ENCODE measurements at regions not wholly inside any gene's neighbourhood (a gene's known extent, or its start where the extent isn't known, plus 50 kb on each side); places are given as distances from the start of the nearest gene placed in this dataset.
"Not testable (repeated sequence)": the region's sequence is repeated elsewhere in the genome, so short reads cannot be mapped to it uniquely, and the experiment has no call there.

DNA sequence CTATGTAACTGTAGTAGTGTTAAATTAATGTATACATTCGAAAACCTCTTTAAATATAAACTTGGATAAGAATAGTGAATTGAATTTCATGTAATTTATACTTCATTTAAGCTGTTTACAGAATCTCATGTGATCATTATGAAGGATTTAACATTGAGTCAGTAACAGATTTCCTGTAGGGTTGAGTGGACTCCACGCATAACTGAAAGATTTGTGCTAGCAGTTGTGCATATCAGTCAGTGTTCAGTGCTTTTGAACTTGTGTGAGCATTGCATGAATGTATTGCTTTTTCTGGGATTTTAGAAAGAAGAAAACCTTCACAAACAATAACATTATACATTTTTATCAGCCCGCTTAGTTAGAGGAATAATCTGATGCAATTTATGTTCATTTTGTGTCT lies 1435.3 kb downstream of the LRFN5 start:
- no peak for DNase-seq (ENCODE audit: low spot score)

DNA sequence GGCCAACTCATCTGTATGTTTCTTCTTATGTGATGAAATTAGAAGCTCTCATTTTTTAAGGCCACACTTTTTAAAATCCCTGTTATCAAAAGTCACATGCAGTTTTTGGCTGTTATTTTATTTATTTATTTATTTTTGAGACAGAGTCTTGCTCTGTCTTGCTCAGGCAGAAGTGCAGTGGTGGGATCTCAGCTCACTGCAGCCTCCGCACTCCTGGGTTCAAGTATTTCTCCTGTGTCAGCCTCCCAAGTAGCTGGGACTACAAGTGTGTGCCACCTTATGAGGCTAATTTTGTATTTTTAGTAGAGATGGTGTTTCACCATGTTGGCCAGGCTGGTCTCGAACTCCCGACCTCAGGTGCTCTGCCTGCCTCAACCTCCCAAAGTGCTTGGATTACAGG lies 1434.5 kb downstream of the LRFN5 start:
- DNase-seq (ENCODE audit: low spot score), result no peak

DNA sequence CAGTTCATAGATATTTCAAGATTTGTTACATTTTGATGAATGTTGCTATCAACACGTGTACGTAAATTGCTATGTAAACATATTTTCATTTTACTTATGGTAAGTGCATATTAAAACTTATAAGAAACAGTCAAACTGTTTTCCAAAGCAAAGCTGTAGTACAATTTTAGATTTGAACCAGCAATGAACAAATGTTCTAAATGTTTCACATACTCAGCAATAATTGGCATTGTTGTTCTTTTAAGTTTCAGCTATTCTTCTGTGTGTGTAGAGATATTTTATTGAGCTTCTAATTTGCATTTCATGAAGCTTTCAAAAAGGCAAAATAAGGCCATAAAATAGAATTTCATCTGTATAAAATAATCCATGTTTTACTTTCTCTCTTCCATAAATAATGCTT lies 1433.2 kb downstream of the LRFN5 start:
- no peak for DNase-seq (ENCODE audit: low spot score)

DNA sequence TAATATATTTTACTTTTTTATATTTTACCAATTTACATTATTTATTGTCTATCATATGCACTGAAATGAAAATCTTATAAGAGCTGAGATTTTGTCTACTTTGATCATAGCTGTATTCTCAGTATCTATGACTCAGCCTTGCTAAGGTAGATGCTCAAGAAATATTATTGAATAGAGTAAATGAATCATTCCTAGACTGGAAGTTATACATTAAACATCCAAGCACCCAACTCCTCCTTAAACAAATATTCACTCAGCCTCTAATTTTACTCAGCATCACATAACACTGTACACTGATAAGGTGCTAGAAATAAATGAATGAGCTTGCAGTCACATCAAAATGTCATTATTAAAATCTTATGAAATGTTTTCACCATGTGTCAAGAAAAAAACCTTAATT lies 1424.9 kb downstream of the LRFN5 start:
- no peak for DNase-seq (ENCODE audit: low spot score)

DNA sequence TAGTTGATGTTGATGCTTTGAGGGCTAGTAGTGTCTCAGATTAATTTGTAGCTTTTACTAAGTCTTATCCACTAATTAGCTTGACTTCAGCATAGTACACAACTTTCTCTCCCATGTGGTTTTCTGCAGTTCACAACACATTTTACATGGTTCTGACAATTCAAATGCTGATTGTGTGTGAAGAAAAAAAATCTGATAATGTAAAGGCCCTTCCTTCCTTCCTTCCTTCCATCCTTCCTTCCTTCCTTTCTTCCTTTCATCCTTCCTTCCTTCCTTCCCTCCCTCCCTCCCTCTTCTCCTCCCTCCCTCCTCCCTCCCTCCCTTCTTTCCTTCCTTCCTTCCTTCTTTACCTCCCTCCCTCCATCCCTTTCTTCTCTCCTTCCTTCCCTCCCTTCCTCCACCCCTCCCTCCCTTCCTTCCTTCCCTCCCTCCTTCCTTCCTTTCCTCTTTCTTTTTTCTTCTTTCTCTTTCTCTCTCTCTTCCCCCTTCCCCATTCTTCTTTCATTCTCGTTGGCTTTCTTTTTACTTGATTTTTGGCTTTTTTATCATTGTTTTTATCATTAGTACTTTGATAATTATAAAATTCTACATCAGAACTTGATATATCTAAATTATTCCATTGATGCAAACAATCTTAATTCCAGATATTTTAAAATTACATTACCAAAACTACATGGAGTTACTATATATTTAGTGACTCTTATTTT lies 1415.6 kb downstream of the LRFN5 start:
- no peak for DNase-seq (ENCODE audit: low spot score)

DNA sequence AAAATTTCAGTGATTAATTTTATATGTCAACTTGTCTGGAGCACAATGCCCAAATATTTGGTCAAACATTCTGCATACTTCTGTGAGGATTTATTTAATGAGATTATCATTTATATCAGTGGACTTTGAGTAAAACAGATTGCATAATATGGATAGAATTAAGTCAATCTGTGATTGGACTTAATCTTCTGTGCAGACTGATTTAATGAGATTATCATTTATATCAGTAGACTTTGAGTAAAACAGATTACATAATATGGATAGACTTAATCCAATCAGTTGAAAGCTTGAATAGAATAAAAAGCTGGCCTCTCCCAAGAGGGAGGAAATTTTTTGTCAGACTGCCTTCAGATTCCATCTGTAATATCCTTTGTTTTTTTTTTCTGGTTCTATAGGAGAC lies 1413.2 kb downstream of the LRFN5 start:
- DNase-seq (ENCODE audit: low spot score), result no peak

DNA sequence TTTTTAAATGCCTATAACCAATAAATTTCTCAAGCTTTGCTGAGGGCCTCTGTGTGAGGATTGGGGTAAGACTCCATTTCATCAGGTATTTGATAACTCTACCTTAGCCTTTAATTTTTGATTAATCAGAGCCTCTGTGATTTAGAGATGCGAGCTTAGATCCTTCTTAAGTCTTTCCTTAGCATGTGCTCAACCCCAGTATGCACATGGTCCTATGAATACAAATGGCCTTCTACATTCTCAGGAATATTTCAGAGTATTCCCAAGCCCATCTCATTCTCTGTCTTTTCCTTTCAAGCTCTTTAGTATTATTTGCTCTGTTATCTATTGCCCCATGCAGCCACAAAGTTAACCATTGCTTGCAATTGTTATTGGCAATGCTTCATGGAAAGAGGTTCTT lies 1407.7 kb downstream of the LRFN5 start:
- DNase-seq (ENCODE audit: low spot score), result no peak

DNA sequence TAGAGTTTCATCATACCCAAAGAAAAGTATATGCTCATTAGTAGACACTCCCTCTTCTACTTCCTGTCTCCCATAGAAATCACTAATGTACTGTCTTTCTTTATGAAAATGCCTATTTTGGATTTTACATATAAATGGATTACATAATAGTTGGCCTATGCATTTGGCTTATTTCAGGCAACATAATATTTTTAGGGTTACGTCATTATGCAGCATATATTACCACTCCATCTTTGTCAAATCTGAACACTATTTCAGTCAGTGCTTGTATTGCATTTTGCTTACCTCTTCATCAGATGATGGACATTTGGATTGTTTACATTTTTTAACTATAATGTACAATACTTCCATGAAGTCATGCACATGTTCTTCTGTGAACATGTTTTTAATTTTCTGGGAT lies 1406.1 kb downstream of the LRFN5 start:
- no peak for DNase-seq (ENCODE audit: low spot score)

DNA sequence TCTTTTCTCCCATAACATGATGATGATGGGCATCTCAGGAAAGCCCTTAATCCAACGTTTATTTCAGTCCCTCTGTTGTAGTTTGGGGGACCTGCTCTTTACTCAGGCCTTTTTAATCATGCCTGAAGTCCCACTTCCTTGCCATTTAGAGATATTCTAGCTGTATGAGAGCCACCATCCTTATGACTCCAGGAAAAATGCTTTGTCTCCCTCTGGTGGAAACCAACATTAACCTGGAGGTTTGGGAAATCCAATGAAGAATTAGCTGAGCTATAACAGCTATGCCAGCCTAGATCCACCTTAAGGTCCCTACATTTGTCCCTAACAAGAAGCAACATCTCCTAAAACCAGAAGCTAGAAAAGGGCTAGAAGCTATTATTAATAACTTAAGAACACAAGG lies 1399.1 kb downstream of the LRFN5 start:
- DNase-seq (ENCODE audit: low spot score), result no peak

DNA sequence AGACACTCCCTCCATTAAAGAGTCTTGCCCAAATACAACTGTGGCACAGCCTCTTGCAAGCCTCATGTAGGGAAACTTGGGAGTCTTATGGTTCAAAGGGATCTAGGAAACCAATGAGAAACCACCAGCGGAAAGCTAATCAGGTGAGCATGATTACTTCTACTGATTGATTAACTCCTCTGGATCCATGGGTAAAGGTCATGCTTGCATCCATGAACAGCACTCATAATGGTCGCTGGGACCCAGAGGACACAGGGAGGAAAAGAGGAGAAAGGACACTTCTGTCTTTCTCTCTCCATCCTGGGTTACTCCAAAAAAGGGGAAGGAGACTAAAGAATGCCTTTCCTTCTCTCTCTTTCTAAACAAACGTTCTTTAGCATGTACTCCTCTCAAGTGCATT lies 1397.2 kb downstream of the LRFN5 start:
- DNase-seq (ENCODE audit: low spot score), result no peak

DNA sequence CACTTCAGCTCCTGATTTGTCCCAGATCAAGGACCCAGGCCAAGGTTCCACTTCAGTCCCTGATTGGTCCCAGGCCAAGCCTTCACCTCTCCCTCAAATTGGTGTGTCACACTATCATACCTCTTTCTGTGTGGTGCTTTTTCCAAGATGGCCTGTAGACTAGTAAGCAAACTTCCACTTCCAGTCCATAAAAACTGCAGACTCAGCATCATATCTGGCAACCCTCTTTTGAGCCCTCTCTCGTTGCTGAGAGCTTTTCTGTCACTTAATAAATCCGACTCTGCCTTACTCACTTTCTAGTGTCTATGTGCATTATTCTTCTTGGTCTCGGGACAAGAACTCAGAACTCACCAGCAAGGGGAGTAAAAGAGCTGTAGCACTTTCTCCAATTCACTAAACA lies 1395.1 kb downstream of the LRFN5 start:
- no peak for DNase-seq (ENCODE audit: low spot score)

DNA sequence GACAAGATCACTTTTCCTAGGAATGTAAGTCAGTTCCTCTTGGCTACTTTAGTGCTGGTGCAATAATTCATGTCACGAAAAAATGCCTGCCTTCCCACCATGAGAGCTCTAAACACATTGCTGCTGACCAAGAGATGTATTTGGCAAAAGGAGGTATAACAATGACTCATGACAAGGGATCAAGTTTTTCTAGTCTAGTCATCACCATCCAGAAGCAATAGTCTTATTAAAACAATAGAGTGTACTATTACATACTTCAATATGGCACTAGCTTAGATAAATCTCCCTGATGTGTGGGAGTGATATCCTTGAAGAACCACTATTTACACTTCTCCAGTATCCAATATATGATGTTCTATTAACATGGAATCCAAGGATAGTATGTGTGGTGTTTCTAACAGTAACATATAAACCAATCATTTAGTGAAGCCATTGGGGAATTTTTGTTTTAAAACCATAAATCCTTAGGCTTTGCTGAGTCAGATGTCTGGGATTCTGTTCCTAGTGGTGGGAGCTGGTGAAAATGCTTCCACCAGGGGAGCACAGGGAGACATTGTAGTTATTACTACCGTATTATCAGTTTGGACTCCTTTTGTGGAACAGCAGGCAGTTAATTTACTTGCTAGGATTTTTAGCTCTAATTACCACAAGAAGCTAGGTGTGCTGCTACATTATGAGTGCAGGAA lies 1387.5 kb downstream of the LRFN5 start:
- DNase-seq (ENCODE audit: low spot score), result no peak

DNA sequence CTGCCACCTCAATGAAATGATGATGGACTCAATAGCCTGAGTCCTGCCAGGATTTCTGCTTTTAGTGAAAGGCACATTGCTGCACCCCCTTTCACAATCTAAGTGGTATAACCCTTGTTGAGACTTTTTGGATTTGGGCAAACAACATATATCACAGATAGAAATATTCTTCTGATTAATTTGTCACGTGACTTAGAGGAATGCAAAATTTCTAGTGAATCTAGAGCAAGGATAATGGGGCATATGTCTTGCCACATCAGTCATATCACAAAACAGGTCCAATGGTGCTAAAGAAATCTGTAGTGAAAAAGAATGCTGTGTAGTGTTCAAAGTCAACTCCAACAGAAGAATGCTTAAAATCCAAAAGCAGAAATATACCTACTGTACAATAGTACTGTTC lies 1386.3 kb downstream of the LRFN5 start:
- DNase-seq (ENCODE audit: low spot score), result no peak

DNA sequence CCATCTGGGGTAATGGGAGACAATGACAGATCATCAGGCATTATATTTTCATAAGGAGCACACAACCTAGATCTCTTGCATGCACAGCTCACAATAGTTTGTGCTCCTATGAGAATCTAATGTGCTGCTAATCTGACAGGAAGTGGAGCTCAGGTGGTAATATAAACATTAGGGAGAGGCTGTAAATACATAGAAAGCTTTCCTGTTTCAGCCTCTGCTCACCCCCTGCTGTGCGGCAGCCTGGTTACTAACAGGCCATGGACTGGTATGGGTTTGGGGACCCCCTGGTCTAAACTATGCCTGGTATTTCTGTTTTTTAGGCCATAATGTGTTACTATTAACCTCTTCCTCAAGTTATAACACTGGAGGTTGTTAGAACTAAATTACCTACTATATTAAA lies 1373.7 kb downstream of the LRFN5 start:
- DNase-seq (ENCODE audit: low spot score), result no peak

DNA sequence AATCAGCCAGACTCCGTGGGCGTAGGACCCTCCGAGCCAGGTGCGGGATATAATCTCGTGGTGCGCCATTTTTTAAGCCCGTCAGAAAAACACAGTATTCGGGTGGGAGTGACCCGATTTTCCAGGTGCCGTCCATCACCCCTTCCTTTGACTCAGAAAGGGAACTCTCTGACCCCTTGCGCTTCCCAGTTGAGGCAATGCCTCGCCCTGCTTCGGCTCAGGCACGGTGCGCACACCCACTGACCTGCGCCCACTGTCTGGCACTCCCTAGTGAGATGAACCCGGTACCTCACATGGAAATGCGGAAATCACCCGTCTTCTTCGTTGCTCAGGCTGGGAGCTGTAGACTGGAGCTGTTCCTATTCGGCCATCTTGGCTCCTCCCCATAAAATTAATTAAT lies 1366.5 kb downstream of the LRFN5 start:
- not testable (repeated sequence) for DNase-seq (ENCODE audit: low spot score)

DNA sequence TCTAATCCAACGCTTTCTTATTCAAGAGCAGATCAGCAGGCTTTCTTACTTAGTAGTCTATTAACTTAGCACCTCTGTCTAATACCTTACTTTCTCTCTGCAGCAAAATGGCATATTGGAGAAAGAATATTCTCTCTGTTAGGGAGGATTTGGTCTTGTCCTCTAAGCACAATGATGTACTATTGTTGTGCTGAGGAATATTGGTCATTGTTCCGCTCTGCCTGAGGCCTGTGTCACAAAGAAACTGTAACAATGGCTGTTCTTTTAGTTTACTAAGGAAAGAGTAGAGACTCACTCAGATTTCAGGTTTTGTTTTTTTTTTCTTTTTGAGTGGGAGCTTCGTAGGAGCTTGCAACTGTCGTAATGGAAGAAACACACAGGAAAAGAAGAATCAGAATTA lies 1358.8 kb downstream of the LRFN5 start:
- DNase-seq (ENCODE audit: low spot score), result no peak

DNA sequence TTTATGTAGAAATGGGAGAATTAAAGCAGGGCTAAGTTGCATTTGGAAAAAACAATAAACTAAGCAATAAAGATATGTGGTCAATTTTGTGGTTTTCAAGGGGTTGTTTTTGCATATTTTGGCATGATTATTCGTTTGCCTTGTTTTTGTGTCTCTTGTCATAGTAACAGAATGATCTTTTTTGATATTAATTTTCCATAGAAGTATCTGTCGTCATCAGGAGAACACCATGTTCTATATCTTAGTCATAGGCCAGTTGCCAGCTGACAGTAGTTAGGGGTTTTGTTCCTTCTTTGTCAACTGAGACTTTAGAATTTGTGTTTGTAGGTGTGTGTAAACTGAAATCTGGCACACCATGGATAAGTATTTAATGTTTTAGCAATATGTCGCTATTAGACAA lies 1354.8 kb downstream of the LRFN5 start:
- no peak for DNase-seq (ENCODE audit: low spot score)

DNA sequence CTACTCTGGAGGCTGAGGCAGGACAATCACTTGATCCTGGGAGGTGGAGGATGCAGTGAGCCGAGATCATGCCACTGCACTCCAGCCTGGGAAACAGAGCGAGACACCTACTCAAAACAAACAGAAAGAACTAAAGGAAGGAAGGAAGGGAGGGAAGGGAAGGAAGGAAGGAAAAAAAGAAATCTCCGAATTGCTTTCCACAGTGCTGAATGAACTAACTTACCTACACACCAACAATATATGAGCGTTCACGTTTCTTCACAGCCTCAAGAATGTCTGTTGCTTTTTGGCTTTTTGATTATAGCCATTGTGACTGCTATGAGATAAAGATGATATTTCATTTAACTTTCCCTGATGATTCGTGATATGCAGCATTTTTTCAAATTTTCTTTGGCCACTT lies 1343.7 kb downstream of the LRFN5 start:
- DNase-seq (ENCODE audit: low spot score), result no peak

DNA sequence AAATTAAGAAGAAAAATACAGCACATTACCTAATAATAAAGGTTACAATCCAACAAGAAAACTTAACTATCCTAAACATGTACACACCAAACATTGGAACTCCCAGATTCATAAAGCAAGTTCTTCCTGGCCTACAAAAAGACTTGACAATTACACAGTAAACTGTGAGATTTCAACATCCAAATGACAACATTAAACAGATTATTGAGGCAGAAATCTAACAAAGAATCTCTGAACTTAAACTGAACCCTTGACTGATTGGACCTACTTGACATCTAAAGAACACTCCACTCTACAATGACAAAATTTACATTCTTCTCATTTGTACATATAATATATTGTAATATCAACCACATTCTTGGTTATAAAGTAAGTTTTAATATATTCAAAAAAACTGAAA lies 1341.3 kb downstream of the LRFN5 start:
- no peak for DNase-seq (ENCODE audit: low spot score)

DNA sequence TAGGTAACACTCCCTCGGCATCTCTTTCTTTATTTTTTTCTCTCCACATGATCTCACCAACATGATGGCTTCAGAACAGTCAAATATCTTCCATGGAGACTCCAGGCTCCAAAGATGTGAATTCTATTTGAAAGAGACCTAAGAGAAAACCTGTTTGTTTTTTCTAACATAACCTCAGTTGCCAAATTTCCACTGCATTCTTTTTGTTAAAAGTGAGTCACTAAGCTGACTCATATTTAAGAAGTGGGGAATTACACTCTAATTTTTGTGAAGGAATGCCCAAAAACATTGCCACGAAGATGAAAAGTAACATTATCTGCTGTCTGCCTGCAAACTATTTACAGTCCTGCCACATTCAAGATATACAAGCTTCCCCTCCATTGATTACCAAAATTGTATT lies 1337.6 kb downstream of the LRFN5 start:
- no peak for DNase-seq (ENCODE audit: low spot score)

DNA sequence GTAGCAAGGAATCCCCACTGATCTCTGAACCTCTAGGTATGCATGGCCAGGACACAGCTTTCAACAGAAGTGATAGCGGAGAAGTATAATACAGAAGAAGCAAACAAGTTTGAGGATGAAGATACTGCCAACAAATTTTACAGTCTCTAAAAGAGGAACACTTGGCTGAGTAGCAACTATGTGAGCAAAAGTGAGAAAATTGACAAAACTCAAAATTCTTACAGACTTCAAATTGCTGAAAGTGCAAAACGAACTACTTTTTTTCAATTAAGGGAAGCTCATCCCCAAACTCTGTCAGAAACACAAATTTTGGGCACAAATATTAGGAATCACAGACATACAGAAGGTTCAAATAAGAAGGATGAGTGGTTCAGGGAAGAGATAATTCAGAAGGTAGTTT lies 1324.6 kb downstream of the LRFN5 start:
- DNase-seq (ENCODE audit: low spot score), result no peak

DNA sequence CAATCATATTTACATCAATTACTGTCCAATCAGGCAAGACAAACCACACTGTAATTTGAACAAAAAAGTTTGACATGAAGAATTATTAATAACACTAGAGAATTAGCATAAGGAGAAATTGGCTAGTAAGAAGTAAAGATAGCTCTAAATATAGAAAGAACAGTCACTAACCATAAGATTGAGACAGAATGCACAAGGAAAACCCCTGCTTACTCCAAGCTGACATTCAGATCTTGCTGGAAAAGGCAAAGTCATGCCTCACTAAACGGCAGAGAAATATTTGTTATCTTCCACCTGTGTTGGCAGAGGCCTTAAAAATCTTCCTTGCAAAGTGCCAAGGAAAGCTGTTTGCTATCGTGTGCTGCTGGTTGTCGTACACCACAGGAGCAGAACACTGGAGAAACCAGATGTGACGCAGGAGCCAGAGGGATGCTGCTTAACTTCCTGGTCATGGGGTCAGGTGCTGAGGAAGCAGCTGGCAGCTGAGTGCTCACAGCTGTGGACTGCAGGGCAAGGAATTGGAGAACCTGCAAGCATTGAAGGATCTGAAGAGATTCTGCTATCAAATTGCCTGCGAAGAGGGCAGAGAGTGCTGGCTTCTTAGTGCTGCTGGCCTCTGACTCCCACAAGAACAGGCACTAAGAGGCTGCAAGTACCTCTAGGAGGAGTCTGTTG lies 1323.3 kb downstream of the LRFN5 start:
- no peak for DNase-seq (ENCODE audit: low spot score)

DNA sequence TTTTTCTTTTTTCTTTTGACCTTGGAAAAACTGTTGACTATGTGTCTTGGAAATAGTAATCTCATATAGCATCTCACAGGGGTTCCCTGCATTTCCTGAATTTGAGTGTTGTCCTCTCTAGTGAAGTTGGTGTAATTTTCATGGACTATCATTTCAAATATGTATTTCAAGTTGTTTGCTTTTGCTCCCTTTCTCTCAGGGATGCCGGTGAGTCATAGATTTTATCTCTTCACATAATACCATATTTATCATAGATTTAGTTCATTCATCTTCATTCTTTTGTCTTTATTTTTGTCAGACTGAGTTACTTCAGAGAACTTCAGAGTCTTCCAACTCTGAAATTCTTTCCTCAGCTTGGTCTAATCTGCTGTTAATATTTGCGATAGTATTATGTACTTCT lies 1320.6 kb downstream of the LRFN5 start:
- no peak for DNase-seq (ENCODE audit: low spot score)

DNA sequence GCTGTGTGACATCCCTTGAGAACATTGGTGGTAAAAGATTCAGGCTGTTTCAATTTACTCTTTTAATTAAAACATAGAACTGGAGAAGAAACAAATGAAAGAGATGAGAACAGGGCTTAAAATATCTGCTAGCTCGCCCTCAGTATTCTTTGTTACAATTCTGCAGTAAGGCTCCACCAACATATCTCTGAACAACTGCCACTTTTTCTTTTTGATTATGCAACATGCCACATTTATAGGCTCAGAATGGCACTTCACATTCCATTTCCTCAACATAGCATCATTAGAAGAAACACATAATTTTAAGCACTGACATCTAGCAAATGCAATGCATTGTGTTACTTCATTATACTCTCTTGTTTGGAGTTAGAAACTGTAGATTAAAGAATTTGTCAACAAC lies 1315.2 kb downstream of the LRFN5 start:
- no peak for DNase-seq (ENCODE audit: low spot score)

All from GM03348 (cell line).